SK-N-SH treated with all-trans-retinoic acid at 6 μM for 48 hours (cell line): ENCODE measurements at regions not wholly inside any gene's neighbourhood (a gene's known extent, or its start where the extent isn't known, plus 50 kb on each side); places are given as distances from the start of the nearest gene placed in this dataset.
"Not testable (repeated sequence)": the region's sequence is repeated elsewhere in the genome, so short reads cannot be mapped to it uniquely, and the experiment has no call there.

Experiments
- ATAC-seq: fragments of 200-7000 bp; cut with Tn5 transposase; 3 replicates; pipeline ENCODE4 v1.9.1; 2020; ENCODE audit warnings: mild to moderate bottlenecking, moderate library complexity
- ARNTL ChIP-seq: fragments of 450-650 bp; formaldehyde crosslinking; IDR thresholded peaks from 2 replicates; pipeline ENCODE4 v1.5.0; 2020; ENCODE audit warnings: low read depth, mild to moderate bottlenecking, moderate library complexity, borderline replicate concordance
- BACH2 ChIP-seq: fragments of 250-450 bp; sonication (Bioruptor Pico); IDR thresholded peaks from 2 replicates; pipeline ENCODE4 v1.9.0; 2021; ENCODE audit warnings: mild to moderate bottlenecking, borderline replicate concordance
- CREB5 ChIP-seq: fragments of 250-450 bp; sonication (Bioruptor Pico); IDR thresholded peaks from 2 replicates; pipeline ENCODE4 v1.5.1; 2020; ENCODE audit warnings: low read depth, mild to moderate bottlenecking, moderate library complexity
- CSDC2 ChIP-seq: fragments of 250-450 bp; sonication (Bioruptor Pico); IDR thresholded peaks from 2 replicates; pipeline ENCODE4 v1.5.0; 2020; ENCODE audit warnings: mild to moderate bottlenecking, moderate library complexity
- ESRRG ChIP-seq: fragments of 250-450 bp; sonication (Bioruptor Pico); IDR thresholded peaks from 2 replicates; pipeline ENCODE4 v1.6.1; 2021; ENCODE audit warnings: mild to moderate bottlenecking
- GLIS3 ChIP-seq: fragments of 250-450 bp; sonication (Bioruptor Pico); IDR thresholded peaks from 2 replicates; pipeline ENCODE4 v1.5.0; 2020; ENCODE audit warnings: mild to moderate bottlenecking, moderate library complexity
- ISL1 ChIP-seq: fragments of 250-450 bp; sonication (Bioruptor Pico); IDR thresholded peaks from 2 replicates; pipeline ENCODE4 v2.1.2; 2022; ENCODE audit warnings: mild to moderate bottlenecking, moderate library complexity
- OSR1 ChIP-seq: fragments of 250-450 bp; sonication (Bioruptor Pico); IDR thresholded peaks from 2 replicates; pipeline ENCODE4 v1.8.0; 2022; ENCODE audit warnings: moderate library complexity, mild to moderate bottlenecking, inconsistent platforms
- RARB ChIP-seq: fragments of 250-450 bp; sonication (Bioruptor Pico); IDR thresholded peaks from 2 replicates; pipeline ENCODE4 v1.8.0; 2021; ENCODE audit warnings: mild to moderate bottlenecking, moderate library complexity
- SNAI2 ChIP-seq: fragments of 250-450 bp; sonication (Bioruptor Pico); IDR thresholded peaks from 2 replicates; pipeline ENCODE4 v1.5.0; 2020; ENCODE audit warnings: mild to moderate bottlenecking, moderate library complexity
- TCF4 ChIP-seq: fragments of 250-450 bp; sonication (Bioruptor Pico); IDR thresholded peaks from 2 replicates; pipeline ENCODE4 v1.8.0; 2021; ENCODE audit warnings: mild to moderate bottlenecking, moderate library complexity, borderline replicate concordance
- ZC3H10 ChIP-seq: fragments of 250-450 bp; sonication (Bioruptor Pico); IDR thresholded peaks from 2 replicates; pipeline ENCODE4 v1.5.1; 2021; ENCODE audit warnings: mild to moderate bottlenecking, moderate library complexity
- ZFP3 ChIP-seq: fragments of 250-450 bp; sonication (Bioruptor Pico); IDR thresholded peaks from 2 replicates; pipeline ENCODE4 v1.5.0; 2020; ENCODE audit warnings: mild to moderate bottlenecking, moderate library complexity
- ZFP30 ChIP-seq: fragments of 450-650 bp; formaldehyde crosslinking; IDR thresholded peaks from 2 replicates; pipeline ENCODE4 v1.5.0; 2022; ENCODE audit warnings: mild to moderate bottlenecking, moderate library complexity
- ZNF565 ChIP-seq: fragments of 450-650 bp; formaldehyde crosslinking; conservative IDR thresholded peaks from 2 replicates; pipeline ENCODE4 v1.5.0; 2020; ENCODE audit warnings: low read depth, mild to moderate bottlenecking, moderate library complexity
- ZNF70 ChIP-seq: fragments of 450-650 bp; formaldehyde crosslinking; IDR thresholded peaks from 2 replicates; pipeline ENCODE4 v1.5.0; 2020; ENCODE audit warnings: mild to moderate bottlenecking, moderate library complexity
- ZNF8 ChIP-seq: fragments of 450-650 bp; formaldehyde crosslinking; IDR thresholded peaks from 2 replicates; pipeline ENCODE4 v1.5.0; 2020; ENCODE audit warnings: mild to moderate bottlenecking, moderate library complexity
- TF ChIP-seq, protein P1 (sequence below): fragments of 250-450 bp; sonication (Bioruptor Pico); IDR thresholded peaks from 2 replicates; pipeline ENCODE4 v1.5.1; 2021; ENCODE audit warnings: mild to moderate bottlenecking, moderate library complexity
- TF ChIP-seq, protein P2 (sequence below): fragments of 250-450 bp; sonication (Bioruptor Pico); IDR thresholded peaks from 2 replicates; pipeline ENCODE4 v1.5.0; 2020; ENCODE audit warnings: mild to moderate bottlenecking, moderate library complexity
- TF ChIP-seq, protein P3 (sequence below): fragments of 250-450 bp; sonication (Bioruptor Pico); IDR thresholded peaks from 2 replicates; pipeline ENCODE4 v1.8.0; 2021; ENCODE audit warnings: low read depth, mild to moderate bottlenecking, moderate library complexity, borderline replicate concordance

- no peak for TF ChIP-seq ZNF70 (CRISPR knock-in tag)
- no peak for TF ChIP-seq OSR1 (CRISPR knock-in tag)
- no peak for TF ChIP-seq ZNF8 (CRISPR knock-in tag)
- TF ChIP-seq, protein P1, sequence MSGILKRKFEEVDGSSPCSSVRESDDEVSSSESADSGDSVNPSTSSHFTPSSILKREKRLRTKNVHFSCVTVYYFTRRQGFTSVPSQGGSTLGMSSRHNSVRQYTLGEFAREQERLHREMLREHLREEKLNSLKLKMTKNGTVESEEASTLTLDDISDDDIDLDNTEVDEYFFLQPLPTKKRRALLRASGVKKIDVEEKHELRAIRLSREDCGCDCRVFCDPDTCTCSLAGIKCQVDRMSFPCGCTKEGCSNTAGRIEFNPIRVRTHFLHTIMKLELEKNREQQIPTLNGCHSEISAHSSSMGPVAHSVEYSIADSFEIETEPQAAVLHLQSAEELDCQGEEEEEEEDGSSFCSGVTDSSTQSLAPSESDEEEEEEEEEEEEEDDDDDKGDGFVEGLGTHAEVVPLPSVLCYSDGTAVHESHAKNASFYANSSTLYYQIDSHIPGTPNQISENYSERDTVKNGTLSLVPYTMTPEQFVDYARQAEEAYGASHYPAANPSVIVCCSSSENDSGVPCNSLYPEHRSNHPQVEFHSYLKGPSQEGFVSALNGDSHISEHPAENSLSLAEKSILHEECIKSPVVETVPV (CRISPR knock-in tag): no peak
- TF ChIP-seq BACH2: no peak
- ATAC-seq: no peak
Measured at GRCh38 chr5:15282611-15283010, 217.4 kb upstream of the FBXL7 start.

DNA sequence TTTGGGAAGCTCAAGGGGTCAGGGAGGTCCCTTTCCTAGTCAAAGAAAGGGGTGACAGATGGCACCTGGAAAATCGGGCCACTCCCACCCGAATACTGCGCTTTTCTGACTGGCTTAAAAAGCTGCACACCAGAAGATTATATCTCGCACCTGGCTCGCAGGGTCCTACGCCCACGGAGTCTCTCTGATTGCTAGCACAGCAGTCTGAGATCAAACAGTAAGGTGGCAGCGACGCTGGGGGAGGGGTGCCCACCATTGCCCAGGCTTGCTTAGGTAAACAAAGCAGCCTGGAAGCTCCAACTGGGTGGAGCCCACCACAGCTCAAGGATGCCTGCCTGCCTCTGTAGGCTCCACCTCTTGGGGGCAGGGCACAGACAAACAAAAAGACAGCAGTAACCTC lies 228.4 kb upstream of the FBXL7 start:
- not testable (repeated sequence) for ATAC-seq

DNA sequence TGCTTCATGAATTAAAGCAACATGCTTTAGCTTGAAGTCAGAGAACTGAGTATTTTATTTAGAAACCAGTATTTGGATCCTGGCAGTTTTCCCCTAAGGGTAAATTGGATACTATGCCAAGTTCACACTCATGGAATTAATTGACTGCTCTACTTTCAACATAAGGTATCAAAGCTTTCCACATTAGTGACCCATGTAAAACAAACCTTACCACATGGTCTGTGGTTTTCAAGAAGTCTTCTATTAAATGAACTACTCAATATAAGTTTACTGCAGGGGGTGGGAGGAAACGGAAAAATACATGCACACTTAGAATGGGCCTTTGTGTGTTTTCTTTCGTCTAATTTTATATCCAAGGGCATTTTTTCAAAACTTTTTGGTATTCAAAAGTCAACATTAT lies 232.0 kb upstream of the FBXL7 start:
- TF ChIP-seq, protein P2, sequence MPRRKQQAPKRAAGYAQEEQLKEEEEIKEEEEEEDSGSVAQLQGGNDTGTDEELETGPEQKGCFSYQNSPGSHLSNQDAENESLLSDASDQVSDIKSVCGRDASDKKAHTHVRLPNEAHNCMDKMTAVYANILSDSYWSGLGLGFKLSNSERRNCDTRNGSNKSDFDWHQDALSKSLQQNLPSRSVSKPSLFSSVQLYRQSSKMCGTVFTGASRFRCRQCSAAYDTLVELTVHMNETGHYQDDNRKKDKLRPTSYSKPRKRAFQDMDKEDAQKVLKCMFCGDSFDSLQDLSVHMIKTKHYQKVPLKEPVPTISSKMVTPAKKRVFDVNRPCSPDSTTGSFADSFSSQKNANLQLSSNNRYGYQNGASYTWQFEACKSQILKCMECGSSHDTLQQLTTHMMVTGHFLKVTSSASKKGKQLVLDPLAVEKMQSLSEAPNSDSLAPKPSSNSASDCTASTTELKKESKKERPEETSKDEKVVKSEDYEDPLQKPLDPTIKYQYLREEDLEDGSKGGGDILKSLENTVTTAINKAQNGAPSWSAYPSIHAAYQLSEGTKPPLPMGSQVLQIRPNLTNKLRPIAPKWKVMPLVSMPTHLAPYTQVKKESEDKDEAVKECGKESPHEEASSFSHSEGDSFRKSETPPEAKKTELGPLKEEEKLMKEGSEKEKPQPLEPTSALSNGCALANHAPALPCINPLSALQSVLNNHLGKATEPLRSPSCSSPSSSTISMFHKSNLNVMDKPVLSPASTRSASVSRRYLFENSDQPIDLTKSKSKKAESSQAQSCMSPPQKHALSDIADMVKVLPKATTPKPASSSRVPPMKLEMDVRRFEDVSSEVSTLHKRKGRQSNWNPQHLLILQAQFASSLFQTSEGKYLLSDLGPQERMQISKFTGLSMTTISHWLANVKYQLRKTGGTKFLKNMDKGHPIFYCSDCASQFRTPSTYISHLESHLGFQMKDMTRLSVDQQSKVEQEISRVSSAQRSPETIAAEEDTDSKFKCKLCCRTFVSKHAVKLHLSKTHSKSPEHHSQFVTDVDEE (CRISPR knock-in tag): no peak
- TF ChIP-seq GLIS3 (no peak), ZFP30 (CRISPR knock-in tag) (no peak), ZNF70 (CRISPR knock-in tag) (no peak), ZNF8 (CRISPR knock-in tag) (no peak), TCF4 (CRISPR knock-in tag) (no peak), SNAI2 (no peak), ESRRG (no peak), CREB5 (no peak), BACH2 (no peak), RARB (no peak), ZC3H10 (CRISPR knock-in tag) (no peak), ZFP3 (CRISPR knock-in tag) (no peak), OSR1 (CRISPR knock-in tag) (no peak)
- TF ChIP-seq, protein P3, sequence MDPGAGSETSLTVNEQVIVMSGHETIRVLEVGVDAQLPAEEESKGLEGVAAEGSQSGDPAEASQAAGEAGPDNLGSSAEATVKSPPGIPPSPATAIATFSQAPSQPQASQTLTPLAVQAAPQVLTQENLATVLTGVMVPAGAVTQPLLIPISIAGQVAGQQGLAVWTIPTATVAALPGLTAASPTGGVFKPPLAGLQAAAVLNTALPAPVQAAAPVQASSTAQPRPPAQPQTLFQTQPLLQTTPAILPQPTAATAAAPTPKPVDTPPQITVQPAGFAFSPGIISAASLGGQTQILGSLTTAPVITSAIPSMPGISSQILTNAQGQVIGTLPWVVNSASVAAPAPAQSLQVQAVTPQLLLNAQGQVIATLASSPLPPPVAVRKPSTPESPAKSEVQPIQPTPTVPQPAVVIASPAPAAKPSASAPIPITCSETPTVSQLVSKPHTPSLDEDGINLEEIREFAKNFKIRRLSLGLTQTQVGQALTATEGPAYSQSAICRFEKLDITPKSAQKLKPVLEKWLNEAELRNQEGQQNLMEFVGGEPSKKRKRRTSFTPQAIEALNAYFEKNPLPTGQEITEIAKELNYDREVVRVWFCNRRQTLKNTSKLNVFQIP (CRISPR knock-in tag): no peak
- TF ChIP-seq, all 23 proteins: peak for 0
- ATAC-seq: no peak

DNA sequence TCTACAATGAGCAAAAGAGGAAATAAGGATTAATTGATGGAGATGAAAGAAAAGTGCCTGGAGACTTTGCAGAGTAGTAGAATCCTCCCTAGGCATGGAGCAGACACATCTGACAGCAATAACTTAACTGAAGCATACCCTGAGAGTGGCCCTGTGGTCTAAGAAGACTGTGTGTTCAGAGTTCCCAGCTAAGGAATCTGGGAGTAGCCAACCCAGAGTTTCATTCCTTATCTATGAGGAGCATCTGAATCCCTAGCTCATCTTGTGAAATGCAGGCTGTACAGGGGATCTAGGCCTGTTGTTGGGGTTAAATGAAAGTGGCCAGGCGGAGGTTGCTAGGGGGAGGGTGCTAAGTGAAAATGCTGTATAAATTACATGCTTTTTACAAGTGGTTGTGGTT lies 233.1 kb upstream of the FBXL7 start:
- ATAC-seq: no peak
- TF ChIP-seq ZNF8 (CRISPR knock-in tag) (no peak), TCF4 (CRISPR knock-in tag) (no peak), ARNTL (CRISPR knock-in tag) (no peak), OSR1 (CRISPR knock-in tag) (no peak), CSDC2 (CRISPR knock-in tag) (no peak)

DNA sequence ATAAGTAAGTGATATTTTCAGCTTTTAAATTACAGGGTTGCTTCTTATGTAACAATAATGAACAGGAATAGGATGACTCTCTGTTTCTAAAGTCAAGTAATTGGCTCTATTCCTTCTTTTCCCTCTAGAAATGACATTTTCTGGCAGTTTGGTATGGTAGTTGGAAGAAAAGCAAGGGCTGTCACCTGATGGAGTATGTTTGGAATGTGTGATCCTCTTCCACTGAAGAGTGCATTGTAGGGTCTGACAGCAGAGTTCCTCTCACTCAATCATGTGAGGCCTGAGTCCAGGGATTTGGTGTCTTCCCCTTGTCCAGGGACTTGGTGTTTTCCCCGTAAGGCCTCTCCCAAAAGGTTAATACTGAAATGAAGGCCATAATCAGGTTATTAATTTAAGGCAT lies 233.8 kb upstream of the FBXL7 start:
- no peak for TF ChIP-seq ESRRG
- TF ChIP-seq SNAI2: no peak
- no peak for TF ChIP-seq ZNF565
- no peak for TF ChIP-seq GLIS3
- TF ChIP-seq, protein P2 (CRISPR knock-in tag): no peak
- TF ChIP-seq ZFP30 (CRISPR knock-in tag): no peak
- no peak for TF ChIP-seq ZNF8 (CRISPR knock-in tag)
- no peak for TF ChIP-seq ISL1 (CRISPR knock-in tag)
- no peak for TF ChIP-seq TCF4 (CRISPR knock-in tag)
- TF ChIP-seq RARB: no peak
- TF ChIP-seq CSDC2 (CRISPR knock-in tag): no peak
- TF ChIP-seq CREB5: no peak
- no peak for ATAC-seq
